C4-2B (cell line): ENCODE measurements at regions not wholly inside any gene's neighbourhood (a gene's known extent, or its start where the extent isn't known, plus 50 kb on each side); places are given as distances from the start of the nearest gene placed in this dataset.

Experiments
- H3K27ac ChIP-seq: fragments of 450-650 bp; 2 replicates; pipeline ENCODE4 v1.5.1; 2017
- ZFX ChIP-seq: fragments of 450-650 bp; IDR thresholded peaks from 2 replicates; pipeline ENCODE4 v1.6.1; 2017
- TF ChIP-seq, protein P1 (sequence below): fragments of 450-650 bp; conservative IDR thresholded peaks from 2 replicates; pipeline ENCODE4 v1.5.1; 2017; ENCODE audit warnings: mild to moderate bottlenecking

DNA sequence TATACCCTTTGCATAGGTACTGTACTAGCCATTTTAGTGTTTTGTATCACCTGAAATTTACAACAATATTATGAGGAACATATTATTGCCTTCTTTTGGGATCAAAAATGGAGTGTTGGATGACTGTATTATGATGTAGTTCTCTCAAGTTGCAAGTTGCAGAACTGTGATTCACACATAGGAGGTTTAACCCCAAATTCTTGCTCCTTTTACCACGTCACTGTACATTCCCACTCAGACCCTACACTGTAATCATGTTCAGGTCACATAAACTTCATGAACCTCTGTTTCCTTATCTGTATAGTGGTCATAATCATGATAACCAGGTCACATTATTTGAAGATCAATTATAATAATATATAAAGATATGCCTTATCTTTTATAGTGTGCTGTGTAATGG is 925.1 kb upstream of the TENM4 start:
- TF ChIP-seq, protein P1, sequence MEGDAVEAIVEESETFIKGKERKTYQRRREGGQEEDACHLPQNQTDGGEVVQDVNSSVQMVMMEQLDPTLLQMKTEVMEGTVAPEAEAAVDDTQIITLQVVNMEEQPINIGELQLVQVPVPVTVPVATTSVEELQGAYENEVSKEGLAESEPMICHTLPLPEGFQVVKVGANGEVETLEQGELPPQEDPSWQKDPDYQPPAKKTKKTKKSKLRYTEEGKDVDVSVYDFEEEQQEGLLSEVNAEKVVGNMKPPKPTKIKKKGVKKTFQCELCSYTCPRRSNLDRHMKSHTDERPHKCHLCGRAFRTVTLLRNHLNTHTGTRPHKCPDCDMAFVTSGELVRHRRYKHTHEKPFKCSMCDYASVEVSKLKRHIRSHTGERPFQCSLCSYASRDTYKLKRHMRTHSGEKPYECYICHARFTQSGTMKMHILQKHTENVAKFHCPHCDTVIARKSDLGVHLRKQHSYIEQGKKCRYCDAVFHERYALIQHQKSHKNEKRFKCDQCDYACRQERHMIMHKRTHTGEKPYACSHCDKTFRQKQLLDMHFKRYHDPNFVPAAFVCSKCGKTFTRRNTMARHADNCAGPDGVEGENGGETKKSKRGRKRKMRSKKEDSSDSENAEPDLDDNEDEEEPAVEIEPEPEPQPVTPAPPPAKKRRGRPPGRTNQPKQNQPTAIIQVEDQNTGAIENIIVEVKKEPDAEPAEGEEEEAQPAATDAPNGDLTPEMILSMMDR: no peak
- TF ChIP-seq ZFX: no peak
- no peak overlapping the region for H3K27ac ChIP-seq

DNA sequence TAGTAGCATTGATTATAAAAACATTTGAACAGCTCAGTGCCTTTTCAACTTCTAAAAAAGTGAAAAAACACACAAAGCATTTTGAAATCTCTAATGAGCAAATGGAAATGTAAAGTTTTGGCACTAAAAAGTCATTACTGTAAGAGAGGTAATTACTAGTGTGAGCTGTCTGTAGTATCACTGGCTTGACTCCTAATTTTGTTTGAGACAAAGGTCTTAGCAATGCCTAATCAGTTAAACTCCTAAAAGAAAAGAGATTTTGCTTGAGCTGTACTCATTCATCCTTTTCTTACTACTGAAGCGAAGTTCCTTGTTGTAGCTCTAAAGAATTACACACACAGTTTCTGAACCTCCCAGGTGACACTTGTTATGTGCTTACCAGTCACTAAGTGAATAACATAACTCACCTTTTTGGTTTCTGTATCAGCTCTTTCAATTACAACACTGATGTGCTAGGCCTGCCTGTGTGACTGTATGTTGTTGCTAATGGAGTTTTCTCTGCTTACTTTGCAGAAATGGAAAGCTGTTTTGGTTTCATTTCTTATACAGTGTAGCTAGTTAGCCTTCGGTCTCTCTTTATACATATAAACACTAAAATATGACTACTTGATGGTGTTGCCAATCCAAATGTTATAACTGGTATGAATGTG is 924.4 kb upstream of the TENM4 start:
- TF ChIP-seq, protein P1: no peak
- no peak for TF ChIP-seq ZFX
- no peak overlapping the region for H3K27ac ChIP-seq

DNA sequence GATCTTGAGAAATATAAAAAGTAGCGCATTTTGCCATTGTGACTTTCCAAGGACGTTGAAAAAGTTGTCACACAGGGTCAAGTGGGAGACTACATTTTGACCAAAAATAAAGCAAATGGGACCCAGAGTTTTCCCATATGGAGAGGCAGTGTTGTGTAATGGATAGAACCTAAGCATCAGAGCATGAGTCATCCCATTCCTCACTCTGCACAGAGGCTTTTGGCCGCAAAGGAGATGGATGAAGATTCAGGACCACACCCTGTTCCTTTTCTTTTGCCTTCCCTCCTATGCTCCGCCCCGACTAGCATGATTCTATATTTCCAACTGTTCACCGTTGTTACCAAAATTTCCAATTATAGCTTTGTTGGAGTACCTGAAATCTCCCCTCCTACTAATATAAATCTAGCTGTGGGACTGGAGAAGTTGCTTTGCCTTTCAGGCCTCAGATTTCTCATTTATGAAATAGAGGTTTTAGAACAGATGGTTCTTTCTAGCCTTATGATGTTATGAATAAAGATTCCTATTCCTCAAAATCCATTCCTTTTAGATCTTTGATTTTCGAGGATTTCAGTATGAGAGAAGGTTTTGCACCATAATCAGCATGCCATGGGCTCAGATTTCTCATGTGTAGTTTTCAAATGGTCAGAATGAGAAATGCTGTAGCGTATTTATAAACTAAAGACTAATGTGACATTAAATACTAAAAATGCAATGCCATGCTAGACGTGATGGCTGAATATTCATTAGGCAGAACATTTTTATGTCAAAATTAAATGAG is 921.9 kb upstream of the TENM4 start:
- no peak overlapping the region for H3K27ac ChIP-seq
- TF ChIP-seq, protein P1: no peak
- no peak for TF ChIP-seq ZFX

DNA sequence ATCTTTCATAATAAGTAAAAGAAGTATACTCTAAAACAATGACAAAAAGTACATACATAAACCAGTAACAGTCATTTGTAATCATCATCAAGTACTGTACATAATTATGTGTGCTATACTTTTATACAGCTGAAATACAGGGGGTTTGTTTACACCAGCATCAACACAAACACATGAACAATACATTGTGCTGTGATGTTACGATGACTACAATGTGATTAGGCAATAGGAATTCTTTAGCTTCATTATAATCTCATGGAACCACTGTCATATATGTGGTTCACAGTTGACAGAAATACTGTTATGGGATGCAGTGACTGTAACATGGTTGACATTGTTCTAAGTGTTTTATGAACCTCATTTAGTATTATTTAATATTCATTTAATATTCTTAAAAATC is 914.4 kb upstream of the TENM4 start:
- H3K27ac ChIP-seq: no peak overlapping the region
- TF ChIP-seq, protein P1: no peak
- no peak for TF ChIP-seq ZFX

DNA sequence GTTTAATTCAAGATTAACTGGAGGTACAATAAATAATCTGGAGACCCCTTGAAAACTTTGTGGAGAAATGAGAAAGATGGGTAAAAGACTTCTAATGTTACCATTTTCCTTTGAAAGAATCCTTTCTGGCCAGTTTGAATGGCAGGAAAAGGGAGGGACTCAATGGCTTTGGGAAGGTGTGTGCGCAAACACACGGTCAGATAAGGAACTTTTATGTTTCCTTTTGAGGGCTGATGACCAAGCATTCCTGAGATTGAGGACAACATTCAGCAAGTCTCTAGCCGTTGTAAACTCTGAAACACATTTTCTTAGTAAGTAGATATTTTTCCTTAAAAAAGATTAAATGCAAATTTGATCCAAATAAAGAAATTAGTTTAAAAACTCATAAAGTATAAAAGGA is 909.7 kb upstream of the TENM4 start:
- H3K27ac ChIP-seq: no peak overlapping the region

DNA sequence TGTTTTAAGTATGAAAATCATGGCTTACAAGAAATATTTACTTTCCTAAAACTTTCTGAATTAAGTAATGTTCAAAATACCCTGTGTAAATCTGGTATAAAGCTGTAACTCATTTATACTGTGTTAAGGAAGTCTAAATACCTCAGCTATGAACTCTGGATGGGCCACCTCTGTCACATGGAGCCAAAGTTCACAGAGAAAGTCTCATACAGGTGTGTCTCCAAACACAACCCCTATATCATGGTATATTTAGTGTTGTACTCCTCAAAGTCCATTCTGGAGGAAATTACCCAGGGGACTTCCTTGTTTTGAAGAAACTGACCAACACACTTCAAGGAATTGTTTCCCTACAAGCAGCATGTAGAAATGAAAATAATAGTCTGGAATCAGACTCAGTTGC is 909.2 kb upstream of the TENM4 start:
- H3K27ac ChIP-seq: no peak overlapping the region
- TF ChIP-seq, protein P1: no peak
- no peak for TF ChIP-seq ZFX

More for the DNA sequence above, 909.7 kb upstream of the TENM4 start:
- TF ChIP-seq ZFX: no peak

DNA sequence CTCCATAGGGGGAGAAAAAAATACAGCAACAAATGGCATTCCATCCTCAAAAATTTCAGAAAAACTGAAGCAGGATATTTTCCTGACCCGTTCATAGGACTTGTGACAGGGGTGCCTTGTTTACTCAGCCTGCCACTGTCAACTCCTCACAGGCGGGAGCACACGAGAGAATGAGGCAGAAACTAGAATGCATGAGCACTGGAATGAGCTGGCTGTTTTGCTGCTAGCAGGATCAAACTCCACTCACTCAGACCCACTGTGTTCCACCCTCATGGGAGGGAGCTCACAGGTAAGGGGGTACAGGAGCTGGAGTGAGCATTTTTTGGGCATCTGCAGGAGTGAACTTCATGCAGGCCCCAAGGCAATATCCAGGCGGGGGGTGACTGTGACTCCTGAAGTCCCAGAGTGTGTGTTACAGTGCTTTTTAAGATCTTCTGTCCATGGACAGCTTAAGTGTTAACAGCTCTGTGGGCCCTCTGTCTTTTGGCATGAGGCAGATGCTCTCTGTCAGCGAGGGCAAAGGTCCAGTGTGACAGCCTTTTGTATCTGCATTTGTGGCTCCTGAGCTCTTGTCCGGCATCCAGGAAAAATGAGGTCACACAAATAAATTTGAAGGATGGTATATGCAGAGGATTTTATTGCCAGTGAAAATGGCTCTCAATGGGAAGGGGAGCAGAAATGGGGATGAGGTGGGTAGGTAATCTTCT is 905.7 kb upstream of the TENM4 start:
- no peak for TF ChIP-seq ZFX
- TF ChIP-seq, protein P1: no peak
- H3K27ac ChIP-seq: no peak overlapping the region
